Inflammatory macrophage (primary cell): ENCODE measurements at regions not wholly inside any gene's neighbourhood (a gene's known extent, or its start where the extent isn't known, plus 50 kb on each side); places are given as distances from the start of the nearest gene placed in this dataset.

Experiments
- DNase-seq, 2 donors: peaks; one replicate each; pipeline ENCODE4 v3.0.0-alpha.2; 2020 to 2022

GRCh38 chr2:58686776-58687175 is 445.7 kb upstream of the FANCL start:
- peak in 1 of 2 donors; percentile 30 for DNase-seq

- no peak for DNase-seq
Observed at GRCh38 chr2:58680755-58681310, 439.7 kb upstream of the FANCL start.

- DNase-seq: no peak
Observed at GRCh38 chr2:58677748-58678147, 436.6 kb upstream of the FANCL start.

- no peak for DNase-seq
Observed at GRCh38 chr2:58671675-58672074, 430.6 kb upstream of the FANCL start.

GRCh38 chr2:58669998-58670397 is 428.9 kb upstream of the FANCL start:
- no peak for DNase-seq

- no peak for DNase-seq
Observed at GRCh38 chr2:58667137-58667774, 426.1 kb upstream of the FANCL start.

- DNase-seq: no peak
Observed at GRCh38 chr2:58666323-58666970, 425.3 kb upstream of the FANCL start.

- no peak for DNase-seq
Observed at GRCh38 chr2:58665154-58665553, 424.0 kb upstream of the FANCL start.

GRCh38 chr2:58664523-58665151 is 423.5 kb upstream of the FANCL start:
- DNase-seq: no peak

- no peak for DNase-seq
Observed at GRCh38 chr2:58660046-58660445, 418.9 kb upstream of the FANCL start.

- no peak for DNase-seq
Observed at GRCh38 chr2:58655152-58655551, 414.0 kb upstream of the FANCL start.

GRCh38 chr2:58651930-58652329 is 410.8 kb upstream of the FANCL start:
- DNase-seq: no peak

- DNase-seq: no peak
Observed at GRCh38 chr2:58650781-58651180, 409.7 kb upstream of the FANCL start.

GRCh38 chr2:58649756-58650155 is 408.6 kb upstream of the FANCL start:
- no peak for DNase-seq

- no peak for DNase-seq
Observed at GRCh38 chr2:58645017-58645416, 403.9 kb upstream of the FANCL start.

- DNase-seq: no peak
Observed at GRCh38 chr2:58644451-58644850, 403.3 kb upstream of the FANCL start.

GRCh38 chr2:58641001-58641400 is 399.9 kb upstream of the FANCL start:
- no peak for DNase-seq

GRCh38 chr2:58640042-58640441 is 398.9 kb upstream of the FANCL start:
- DNase-seq: no peak

- no peak for DNase-seq
Observed at GRCh38 chr2:58638256-58638805, 397.2 kb upstream of the FANCL start.

- no peak for DNase-seq
Observed at GRCh38 chr2:58636872-58637271, 395.7 kb upstream of the FANCL start.

- DNase-seq: no peak
Observed at GRCh38 chr2:58635801-58636375, 394.8 kb upstream of the FANCL start.

- DNase-seq: no peak
Observed at GRCh38 chr2:58634653-58635370, 393.7 kb upstream of the FANCL start.
